ENCODE measurements at regions not wholly inside any gene's neighbourhood (a gene's known extent, or its start where the extent isn't known, plus 50 kb on each side); places are given as distances from the start of the nearest gene placed in this dataset.
"Not testable (repeated sequence)": the region's sequence is repeated elsewhere in the genome, so short reads cannot be mapped to it uniquely, and the experiment has no call there.

DNA sequence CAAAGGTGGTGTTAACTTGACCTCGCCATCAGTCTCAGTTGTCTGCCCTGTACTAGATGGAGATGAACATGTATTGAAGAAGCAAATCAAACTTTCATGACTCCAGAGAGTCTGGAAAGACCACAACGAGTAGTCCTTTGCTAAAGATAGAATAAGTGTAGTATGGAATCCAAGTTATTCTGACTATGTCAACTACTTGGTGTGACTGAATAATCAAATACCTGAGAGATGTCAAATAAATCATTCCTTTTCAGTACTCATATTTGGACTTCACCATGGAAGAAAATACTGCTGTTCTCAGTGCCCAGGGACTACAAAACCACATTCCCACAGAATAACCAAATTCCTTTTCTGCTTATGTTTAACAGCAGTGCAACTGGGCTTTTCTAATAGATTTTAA lies 161.2 kb upstream of the SPRY1 start:
- intact Hi-C loops (cut with DNase I; ENCODE audit: low total_unique reads), result no loop called here
- DNase-seq, result no peak
- Histone ChIP-seq H3K9me3 (no peaks in the 10 kb centered on the region), H3K36me3 (no peaks in the 10 kb centered on the region), H3K4me3 (no peak overlapping the region), H3K4me1 (peaks cover 0 to 88% (median 11%) of the 10 kb centered on the region in 4 donors), H3K27ac (peak overlapping the region; percentile 32 to 46), H3K27me3 (no peaks in the 10 kb centered on the region)
- TF ChIP-seq, protein P1, sequence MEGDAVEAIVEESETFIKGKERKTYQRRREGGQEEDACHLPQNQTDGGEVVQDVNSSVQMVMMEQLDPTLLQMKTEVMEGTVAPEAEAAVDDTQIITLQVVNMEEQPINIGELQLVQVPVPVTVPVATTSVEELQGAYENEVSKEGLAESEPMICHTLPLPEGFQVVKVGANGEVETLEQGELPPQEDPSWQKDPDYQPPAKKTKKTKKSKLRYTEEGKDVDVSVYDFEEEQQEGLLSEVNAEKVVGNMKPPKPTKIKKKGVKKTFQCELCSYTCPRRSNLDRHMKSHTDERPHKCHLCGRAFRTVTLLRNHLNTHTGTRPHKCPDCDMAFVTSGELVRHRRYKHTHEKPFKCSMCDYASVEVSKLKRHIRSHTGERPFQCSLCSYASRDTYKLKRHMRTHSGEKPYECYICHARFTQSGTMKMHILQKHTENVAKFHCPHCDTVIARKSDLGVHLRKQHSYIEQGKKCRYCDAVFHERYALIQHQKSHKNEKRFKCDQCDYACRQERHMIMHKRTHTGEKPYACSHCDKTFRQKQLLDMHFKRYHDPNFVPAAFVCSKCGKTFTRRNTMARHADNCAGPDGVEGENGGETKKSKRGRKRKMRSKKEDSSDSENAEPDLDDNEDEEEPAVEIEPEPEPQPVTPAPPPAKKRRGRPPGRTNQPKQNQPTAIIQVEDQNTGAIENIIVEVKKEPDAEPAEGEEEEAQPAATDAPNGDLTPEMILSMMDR (IDR thresholded peaks at IDR 0.05), result no peak

DNA sequence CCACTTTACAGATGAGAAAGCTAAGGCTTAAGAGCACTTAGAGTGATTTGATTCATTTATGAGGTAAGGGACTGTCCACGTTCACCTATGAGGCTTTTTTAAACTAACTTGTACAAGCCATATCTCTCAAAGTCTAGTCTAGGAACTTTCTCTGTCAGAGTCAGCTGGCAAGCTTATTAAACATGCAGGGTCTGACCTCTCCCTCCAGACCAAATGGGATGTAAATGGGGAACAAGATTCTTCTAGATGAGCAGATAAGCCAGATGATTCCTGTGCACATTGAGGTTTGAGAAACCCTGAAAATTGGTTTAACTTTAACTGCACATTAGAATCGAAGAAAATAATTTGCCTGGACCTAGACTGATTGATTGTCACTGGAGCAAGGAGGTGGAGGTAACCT lies 160.0 kb upstream of the SPRY1 start:
- Histone ChIP-seq H3K4me1 (peaks cover 0 to 77% (median 11%) of the 10 kb centered on the region in 4 donors), H3K9me3 (no peaks in the 10 kb centered on the region), H3K36me3 (no peaks in the 10 kb centered on the region), H3K27ac (peak overlapping the region in 1 of 2 donors; percentile 46), H3K4me3 (no peak overlapping the region), H3K27me3 (no peaks in the 10 kb centered on the region)
- TF ChIP-seq, protein P1 (IDR thresholded peaks at IDR 0.05), result no peak
- no peak for DNase-seq
- intact Hi-C loops (cut with DNase I; ENCODE audit: low total_unique reads), result no loop called here

DNA sequence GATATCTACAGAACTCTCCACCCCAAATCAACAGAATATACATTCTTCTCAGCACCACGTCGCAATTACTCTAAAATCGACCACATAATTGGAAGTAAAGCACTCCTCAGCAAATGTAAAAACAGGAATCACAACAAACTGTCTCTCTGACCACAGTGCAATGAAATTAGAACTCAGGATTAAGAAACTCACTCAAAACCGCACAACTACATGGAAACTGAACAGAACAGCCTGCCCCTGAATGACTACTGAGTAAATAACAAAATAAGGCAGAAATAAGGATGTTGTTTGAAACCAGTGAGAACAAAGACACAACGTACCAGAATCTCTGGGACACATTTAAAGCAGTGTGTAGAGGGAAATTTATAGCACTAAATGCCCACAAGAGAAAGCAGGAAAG lies 156.3 kb upstream of the SPRY1 start:
- H3K9me3 ChIP-seq; H3K4me3 ChIP-seq; H3K27me3 ChIP-seq; H3K27ac ChIP-seq; intact Hi-C loops (cut with DNase I; ENCODE audit: low total_unique reads); DNase-seq; H3K36me3 ChIP-seq: not testable (repeated sequence)
- peaks cover 0 to 40% (median 6%) of the 10 kb centered on the region in 4 donors for H3K4me1 ChIP-seq

DNA sequence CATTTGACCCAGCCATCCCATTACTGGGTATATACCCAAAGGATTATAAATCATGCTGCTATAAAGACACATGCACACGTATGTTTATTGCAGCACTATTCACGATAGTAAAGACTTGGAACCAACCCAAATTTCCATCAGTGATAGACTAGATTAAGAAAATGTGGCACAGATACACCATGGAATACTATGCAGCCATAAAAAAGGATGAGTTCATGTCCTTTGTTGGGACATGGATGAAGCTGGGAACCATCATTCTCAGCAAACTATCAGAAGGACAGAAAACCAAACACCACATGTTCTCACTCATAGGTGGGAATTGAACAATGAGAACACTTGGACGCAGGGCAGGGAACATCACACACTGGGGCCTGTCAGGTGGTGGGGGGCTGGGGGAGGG lies 153.4 kb upstream of the SPRY1 start:
- H3K9me3 ChIP-seq; H3K27ac ChIP-seq; DNase-seq; H3K27me3 ChIP-seq; H3K36me3 ChIP-seq; intact Hi-C loops (cut with DNase I; ENCODE audit: low total_unique reads); H3K4me3 ChIP-seq: not testable (repeated sequence)
- peaks cover 0 to 29% (median 1%) of the 10 kb centered on the region in 4 donors for H3K4me1 ChIP-seq

DNA sequence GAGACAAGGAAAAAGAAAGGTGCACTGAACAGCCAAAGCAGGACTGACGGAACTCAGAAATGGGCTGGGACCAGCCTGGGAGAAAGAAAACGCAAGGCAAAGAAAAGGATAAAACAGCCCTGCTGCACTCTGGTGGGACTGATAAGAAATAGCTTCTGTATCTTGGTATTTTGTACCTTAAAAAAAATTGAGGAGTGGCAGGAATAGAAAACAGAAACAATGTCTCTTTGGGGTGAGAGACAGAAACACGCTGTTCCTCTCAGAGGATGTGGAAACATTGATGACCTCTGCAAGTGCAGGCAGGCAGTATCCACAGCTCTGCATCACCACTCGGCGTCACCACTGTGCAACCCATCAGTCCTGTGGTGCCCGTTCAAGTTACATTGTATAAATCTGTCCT lies 152.5 kb upstream of the SPRY1 start:
- Histone ChIP-seq H3K27ac (no peak overlapping the region), H3K4me1 (peaks cover 0 to 31% (median 7%) of the 10 kb centered on the region in 4 donors), H3K36me3 (no peaks in the 10 kb centered on the region), H3K27me3 (no peaks in the 10 kb centered on the region), H3K9me3 (no peaks in the 10 kb centered on the region), H3K4me3 (no peak overlapping the region)
- TF ChIP-seq, protein P1 (IDR thresholded peaks at IDR 0.05), result peak in 1 of 2 experiments; percentile 20
- intact Hi-C loops (cut with DNase I; ENCODE audit: low total_unique reads), result no loop called here
- peak in 1 of 2 donors; percentile 67 for DNase-seq

DNA sequence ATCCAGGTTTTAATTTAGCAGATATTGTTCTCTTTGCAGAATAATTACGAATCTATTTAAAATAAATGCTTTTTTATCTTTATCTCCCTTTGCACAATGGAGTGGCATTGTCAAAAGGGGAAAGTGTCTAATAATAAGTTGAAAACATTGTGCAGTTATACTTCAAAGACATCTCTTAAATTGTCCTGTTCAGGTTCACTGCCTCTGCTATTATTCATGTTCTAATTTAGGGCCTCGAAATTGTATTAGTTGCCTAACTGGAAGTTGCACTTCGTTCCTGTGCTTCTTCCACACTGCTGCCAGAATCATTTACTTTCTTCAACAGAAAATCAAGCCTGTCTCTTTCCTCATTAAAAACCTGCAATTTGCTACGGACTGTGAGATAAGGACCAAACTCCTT lies 150.5 kb upstream of the SPRY1 start:
- DNase-seq, result no peak
- no peaks in the 10 kb centered on the region for H3K36me3 ChIP-seq
- intact Hi-C loops (cut with DNase I; ENCODE audit: low total_unique reads), result no loop called here
- H3K4me1 ChIP-seq, result peaks cover 0 to 37% (median 19%) of the 10 kb centered on the region in 4 donors
- H3K27me3 ChIP-seq, result no peaks in the 10 kb centered on the region
- H3K4me3 ChIP-seq, result no peak overlapping the region
- TF ChIP-seq, protein P1 (IDR thresholded peaks at IDR 0.05), result no peak
- H3K27ac ChIP-seq, result no peak overlapping the region
- no peaks in the 10 kb centered on the region for H3K9me3 ChIP-seq

DNA sequence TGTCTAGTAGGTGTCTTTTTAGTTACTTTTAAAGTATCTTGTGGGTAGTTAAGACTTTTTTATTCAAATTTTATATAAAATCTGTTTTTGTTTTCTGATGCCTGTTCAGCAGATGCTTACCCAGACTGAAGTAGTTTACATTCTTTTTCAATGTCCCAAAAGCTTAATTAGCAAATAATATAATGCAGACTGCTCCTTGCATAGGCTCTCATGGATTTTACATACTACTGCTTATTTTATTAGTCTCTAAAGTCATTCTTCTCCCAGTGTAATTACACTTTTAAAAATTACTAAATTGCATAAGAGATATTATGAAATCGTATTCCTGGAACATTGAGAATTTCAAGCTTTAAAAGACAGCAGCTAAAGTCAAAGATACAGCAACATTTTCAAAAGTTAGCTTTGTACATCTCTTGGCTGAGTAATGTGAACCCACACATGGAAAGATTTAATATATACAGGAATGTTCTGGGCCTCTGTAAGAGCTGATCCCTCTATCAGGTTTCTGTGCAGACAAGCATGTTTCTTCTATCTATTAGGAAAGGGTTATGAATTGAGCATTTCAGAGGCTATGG lies 148.4 kb upstream of the SPRY1 start:
- DNase-seq, result no peak
- TF ChIP-seq, protein P1 (IDR thresholded peaks at IDR 0.05), result no peak
- H3K36me3 ChIP-seq, result no peaks in the 10 kb centered on the region
- no peak overlapping the region for H3K4me3 ChIP-seq
- no peaks in the 10 kb centered on the region for H3K9me3 ChIP-seq
- peaks cover 0 to 41% (median 19%) of the 10 kb centered on the region in 4 donors for H3K4me1 ChIP-seq
- intact Hi-C loops (cut with DNase I; ENCODE audit: low total_unique reads), result no loop called here
- H3K27me3 ChIP-seq, result no peaks in the 10 kb centered on the region
- no peak overlapping the region for H3K27ac ChIP-seq
